GM23248 (cell line): ENCODE measurements at regions not wholly inside any gene's neighbourhood (a gene's known extent, or its start where the extent isn't known, plus 50 kb on each side); places are given as distances from the start of the nearest gene placed in this dataset.

Source experiments
- DNase-seq: peaks from one replicate; pipeline ENCODE4 v3.0.0-alpha.2; 2015
- H2AFZ ChIP-seq: fragments of 200-600 bp; sonication (generic); 2 replicates; pipeline ENCODE4 v1.6.1; 2016; ENCODE audit warnings: antibody characterized with exemption
- H3F3A ChIP-seq: fragments of 200-600 bp; sonication (generic); 2 replicates; pipeline ENCODE4 v1.6.1; 2016; ENCODE audit warnings: mild to moderate bottlenecking, antibody characterized with exemption, mixed run types; ENCODE audit not compliant: insufficient read depth
- H3K27ac ChIP-seq: fragments of 200-600 bp; sonication (generic); 2 replicates; pipeline ENCODE4 v1.5.1; 2016; ENCODE audit warnings: mild to moderate bottlenecking
- H3K27me3 ChIP-seq: fragments of 200-600 bp; sonication (generic); replicated peaks from 2 replicates; pipeline ENCODE4 v1.6.1; 2016; ENCODE audit warnings: mild to moderate bottlenecking; ENCODE audit not compliant: insufficient read depth
- H3K36me3 ChIP-seq: fragments of 200-600 bp; sonication (generic); 2 replicates; pipeline ENCODE4 v1.6.1; 2016; ENCODE audit warnings: low read depth, mild to moderate bottlenecking
- H3K4me1 ChIP-seq: fragments of 200-600 bp; sonication (generic); 2 replicates; pipeline ENCODE4 v1.6.1; 2016; ENCODE audit warnings: mild to moderate bottlenecking; ENCODE audit not compliant: insufficient read depth
- H3K4me2 ChIP-seq: fragments of 200-600 bp; sonication (generic); one replicate; pipeline ENCODE4 v1.6.1; 2016; ENCODE audit warnings: mild to moderate bottlenecking; ENCODE audit not compliant: unreplicated experiment
- H3K4me3 ChIP-seq: fragments of 200-600 bp; sonication (generic); 2 replicates; pipeline ENCODE4 v1.5.1; 2016; ENCODE audit warnings: mild to moderate bottlenecking
- H3K79me2 ChIP-seq: fragments of 200-600 bp; sonication (generic); 2 replicates; pipeline ENCODE4 v1.6.1; 2016; ENCODE audit warnings: mild to moderate bottlenecking; ENCODE audit not compliant: insufficient read depth
- H3K9ac ChIP-seq: fragments of 200-600 bp; sonication (generic); 2 replicates; pipeline ENCODE4 v1.6.1; 2016; ENCODE audit warnings: mild to moderate bottlenecking
- H3K9me2 ChIP-seq: fragments of 200-600 bp; sonication (generic); 2 replicates; pipeline ENCODE4 v1.6.1; 2016; ENCODE audit warnings: mixed run types, mild to moderate bottlenecking, moderate library complexity; ENCODE audit not compliant: insufficient read depth
- H3K9me3 ChIP-seq: fragments of 200-600 bp; sonication (generic); one replicate; pipeline ENCODE4 v1.6.1; 2017; ENCODE audit warnings: low read depth
- H4K20me1 ChIP-seq: fragments of 200-600 bp; sonication (generic); 2 replicates; pipeline ENCODE4 v1.6.0; 2016; ENCODE audit not compliant: insufficient read depth
- EZH2 ChIP-seq: fragments of 200-600 bp; sonication (generic); IDR thresholded peaks from 2 replicates; pipeline ENCODE4 v1.6.1; 2018; ENCODE audit warnings: antibody characterized with exemption, mild to moderate bottlenecking; ENCODE audit not compliant: insufficient read depth, poor library complexity, severe bottlenecking
- EZH2phosphoT487 ChIP-seq: fragments of 200-600 bp; sonication (generic); IDR thresholded peaks from 2 replicates; pipeline ENCODE4 v1.6.1; 2018; ENCODE audit warnings: antibody characterized with exemption, moderate library complexity, mild to moderate bottlenecking, low read depth; ENCODE audit not compliant: insufficient read depth
- WGBS, 2 experiments: methylation state at CpG; one replicate each; pipeline ENCODE4 v1.1.6; 2015 to 2017; ENCODE audit warnings: low lambda C conversion rate in 2 of 2, low coverage in 1 of 2; ENCODE audit errors: missing lambda C conversion rate in 2 of 2; 5-methylcytosine and 5-hydroxymethylcytosine counted together
- in situ Hi-C: fragments of 300-500 bp; cut with MboI; formaldehyde crosslinking; loops from 2 replicates; pipeline ENCODE4 v1.15.0; 2020

- WGBS, 2 experiments: 48 to 51% methylated on average over 6 of the region's 6 CpGs
- Histone ChIP-seq H3K4me2 (no peak overlapping the region), H2AFZ (no peak overlapping the region), H3K9ac (no peak overlapping the region), H3K4me3 (no peak overlapping the region), H3K36me3 (no peaks in the 10 kb centered on the region), H3K27me3 (no peaks in the 10 kb centered on the region), H3F3A (no peaks in the 10 kb centered on the region), H3K79me2 (no peaks in the 10 kb centered on the region), H4K20me1 (no peaks in the 10 kb centered on the region), H3K9me3 (no peaks in the 10 kb centered on the region), H3K9me2 (no peaks in the 10 kb centered on the region), H3K4me1 (peaks cover 10% of the 10 kb centered on the region; the same call in 1 of the 2 replicates), H3K27ac (no peak overlapping the region)
- no peak for DNase-seq
- in situ Hi-C loops: no loop called here
- TF ChIP-seq EZH2 (no peak), EZH2phosphoT487 (no peak)
These were observed 132.0 kb downstream of the INHBB start for GRCh38 chr2:120477831-120478481.

- Histone ChIP-seq H3K4me3 (no peak overlapping the region), H3K36me3 (no peaks in the 10 kb centered on the region), H3K27me3 (no peaks in the 10 kb centered on the region), H4K20me1 (no peaks in the 10 kb centered on the region), H3K4me1 (peaks cover 10% of the 10 kb centered on the region; the same call in 1 of the 2 replicates), H3K4me2 (no peak overlapping the region), H2AFZ (no peak overlapping the region), H3K9me3 (no peaks in the 10 kb centered on the region), H3K79me2 (no peaks in the 10 kb centered on the region), H3K9me2 (no peaks in the 10 kb centered on the region), H3K9ac (no peak overlapping the region), H3F3A (no peaks in the 10 kb centered on the region), H3K27ac (no peak overlapping the region)
- 48 to 56% methylated on average over 9 of the region's 9 CpGs for whole genome bisulfite sequencing, 2 experiments
- TF ChIP-seq EZH2 (no peak), EZH2phosphoT487 (no peak)
- in situ Hi-C loops: no loop called here
- no peak for DNase-seq
These were observed 134.5 kb downstream of the INHBB start for GRCh38 chr2:120480346-120480902.

GRCh38 chr2:120480903-120481445 is 135.0 kb downstream of the INHBB start:
- H3F3A ChIP-seq: no peaks in the 10 kb centered on the region
- no peaks in the 10 kb centered on the region for H3K36me3 ChIP-seq
- in situ Hi-C loops: no loop called here
- H2AFZ ChIP-seq: no peak overlapping the region
- no peak for DNase-seq
- no peak overlapping the region for H3K27ac ChIP-seq
- H3K4me2 ChIP-seq: no peak overlapping the region
- no peak overlapping the region for H3K9ac ChIP-seq
- TF ChIP-seq EZH2: no peak
- no peak for TF ChIP-seq EZH2phosphoT487
- no peaks in the 10 kb centered on the region for H3K27me3 ChIP-seq
- no peaks in the 10 kb centered on the region for H3K9me2 ChIP-seq
- no peaks in the 10 kb centered on the region for H3K79me2 ChIP-seq
- H3K4me1 ChIP-seq: peaks cover 6% of the 10 kb centered on the region; the same call in 1 of the 2 replicates
- no peaks in the 10 kb centered on the region for H3K9me3 ChIP-seq
- WGBS, 2 experiments: 85 to 92% methylated on average over 5 of the region's 5 CpGs
- H4K20me1 ChIP-seq: no peaks in the 10 kb centered on the region
- H3K4me3 ChIP-seq: no peak overlapping the region

GRCh38 chr2:120481446-120482194 is 135.7 kb downstream of the INHBB start:
- DNase-seq: no peak
- H2AFZ ChIP-seq: no peak overlapping the region

More at GRCh38 chr2:120481446-120482194, 135.7 kb downstream of the INHBB start:
- Histone ChIP-seq H3K9ac (no peak overlapping the region), H3K4me1 (no peaks in the 10 kb centered on the region), H3K27ac (no peak overlapping the region), H3K79me2 (no peaks in the 10 kb centered on the region), H3F3A (no peaks in the 10 kb centered on the region), H3K4me3 (no peak overlapping the region), H3K27me3 (no peaks in the 10 kb centered on the region), H3K9me2 (no peaks in the 10 kb centered on the region), H3K9me3 (no peaks in the 10 kb centered on the region), H3K4me2 (no peak overlapping the region), H3K36me3 (no peaks in the 10 kb centered on the region), H4K20me1 (no peaks in the 10 kb centered on the region)
- WGBS, 2 experiments: 91 to 92% methylated on average over 17 of the region's 17 CpGs
- in situ Hi-C loops: no loop called here
- TF ChIP-seq EZH2phosphoT487 (no peak), EZH2 (no peak)
